Lower lobe of right lung (tissue), 2 donors: ENCODE measurements at regions not wholly inside any gene's neighbourhood (a gene's known extent, or its start where the extent isn't known, plus 50 kb on each side); places are given as distances from the start of the nearest gene placed in this dataset.

Experiments used
- ATAC-seq, 2 donors: fragments of 200-7000 bp; cut with Tn5 transposase; one replicate each; pipeline ENCODE4 v1.9.1; 2020 to 2022; ENCODE audit warnings: mild to moderate bottlenecking in 2 of 2, moderate library complexity in 2 of 2
- DNase-seq: peaks from one replicate; pipeline ENCODE4 v3.0.0-alpha.2; 2020
- H3K27ac ChIP-seq: fragments of 200-600 bp; one replicate; pipeline ENCODE4 v1.8.0; 2022
- H3K27me3 ChIP-seq: fragments of 200-600 bp; one replicate; pipeline ENCODE4 v1.8.0; 2022; ENCODE audit warnings: low read depth
- H3K36me3 ChIP-seq: fragments of 200-600 bp; one replicate; pipeline ENCODE4 v1.8.0; 2022; ENCODE audit warnings: mild to moderate bottlenecking
- H3K4me1 ChIP-seq: fragments of 200-600 bp; one replicate; pipeline ENCODE4 v1.8.0; 2022
- H3K4me3 ChIP-seq: fragments of 200-600 bp; one replicate; pipeline ENCODE4 v1.8.0; 2022; ENCODE audit warnings: mild to moderate bottlenecking
- H3K9me3 ChIP-seq: fragments of 200-600 bp; one replicate; pipeline ENCODE4 v1.8.0; 2022
- CTCF ChIP-seq: fragments of 200-600 bp; IDR thresholded peaks from one replicate; pipeline ENCODE4 v1.8.0; 2022; ENCODE audit warnings: antibody characterized with exemption, mild to moderate bottlenecking
- intact Hi-C: fragments of 100-400 bp; cut with DNase I; formaldehyde crosslinking; loops from one replicate; pipeline ENCODE4 v1.11.0; 2022
- donor health status: DM: no; HTN: yes; CAD: no; lungs with severe emphysema.

GRCh38 chr14:49467091-49467490 lies 119.1 kb downstream of the RPS29 start:
- intact Hi-C loops, result no loop called here
- Histone ChIP-seq H3K27ac (no peak overlapping the region), H3K36me3 (no peaks in the 10 kb centered on the region), H3K9me3 (no peaks in the 10 kb centered on the region), H3K4me3 (no peak overlapping the region), H3K27me3 (no peaks in the 10 kb centered on the region), H3K4me1 (peaks cover 7% of the 10 kb centered on the region)
- no peak for ATAC-seq
- TF ChIP-seq CTCF, result no peak
- DNase-seq, result no peak

GRCh38 chr14:49464885-49465284 lies 121.3 kb downstream of the RPS29 start:
- H3K27me3 ChIP-seq, result no peaks in the 10 kb centered on the region
- H3K9me3 ChIP-seq, result no peaks in the 10 kb centered on the region
- H3K4me3 ChIP-seq, result no peak overlapping the region
- no peak for TF ChIP-seq CTCF
- peaks cover 7% of the 10 kb centered on the region for H3K4me1 ChIP-seq
- no peak overlapping the region for H3K27ac ChIP-seq
- DNase-seq (no peak), ATAC-seq (no peak)
- no peaks in the 10 kb centered on the region for H3K36me3 ChIP-seq
- intact Hi-C loops, result no loop called here

- no peaks in the 10 kb centered on the region for H3K9me3 ChIP-seq
- ATAC-seq, result peak in 1 of 2 donors; percentile 68
- no peak overlapping the region for H3K27ac ChIP-seq
- no peaks in the 10 kb centered on the region for H3K36me3 ChIP-seq
- intact Hi-C loops, result no loop called here
- H3K27me3 ChIP-seq, result no peaks in the 10 kb centered on the region
- DNase-seq, result no peak
- TF ChIP-seq CTCF, result no peak
- H3K4me3 ChIP-seq, result no peak overlapping the region
- peaks cover 7% of the 10 kb centered on the region for H3K4me1 ChIP-seq
Observed at GRCh38 chr14:49463146-49463545, 123.0 kb downstream of the RPS29 start.

GRCh38 chr14:49461529-49462401 lies 124.4 kb downstream of the RPS29 start:
- no peak for DNase-seq
- intact Hi-C loops, result no loop called here
- H3K27ac ChIP-seq, result no peak overlapping the region

GRCh38 chr14:49460662-49461061 lies 125.5 kb downstream of the RPS29 start:
- ATAC-seq (no peak), DNase-seq (no peak)
- no peak overlapping the region for H3K27ac ChIP-seq
- H3K27me3 ChIP-seq, result no peaks in the 10 kb centered on the region
- no peaks in the 10 kb centered on the region for H3K9me3 ChIP-seq
- H3K4me3 ChIP-seq, result no peak overlapping the region
- no peak for TF ChIP-seq CTCF
- H3K36me3 ChIP-seq, result no peaks in the 10 kb centered on the region
- intact Hi-C loops, result no loop called here
- peaks cover 7% of the 10 kb centered on the region for H3K4me1 ChIP-seq

More at GRCh38 chr14:49461529-49462401, 124.4 kb downstream of the RPS29 start:
- no peaks in the 10 kb centered on the region for H3K9me3 ChIP-seq
- H3K36me3 ChIP-seq, result no peaks in the 10 kb centered on the region
- peak; percentile 84 to 90 for ATAC-seq
- H3K4me1 ChIP-seq, result peaks cover 7% of the 10 kb centered on the region
- TF ChIP-seq CTCF, result peak; percentile 69
- H3K4me3 ChIP-seq, result no peak overlapping the region
- H3K27me3 ChIP-seq, result no peaks in the 10 kb centered on the region
